Erythroblast (primary cell): ENCODE measurements at regions not wholly inside any gene's neighbourhood (a gene's known extent, or its start where the extent isn't known, plus 50 kb on each side); places are given as distances from the start of the nearest gene placed in this dataset.

Source experiments
- DNase-seq, 2 experiments: peaks; one replicate each; lab custom pipeline; 2025; lab: John Stamatoyannopoulos, UW
- GATA1 ChIP-seq: IDR thresholded peaks from 2 replicates; pipeline ENCODE4 v1.6.1; 2011; ENCODE audit warnings: low read depth, mild to moderate bottlenecking, control low read depth, low read length, moderate library complexity
- POLR2A ChIP-seq: IDR thresholded peaks from 2 replicates; pipeline ENCODE4 v1.6.1; 2011; ENCODE audit warnings: mild to moderate bottlenecking, low read length

GRCh38 chr12:111310076-111310870 lies 58.6 kb downstream of the PHETA1 start:
- no peak for TF ChIP-seq POLR2A
- no peak for DNase-seq

- TF ChIP-seq GATA1 = no peak
- DNase-seq = no peak
These were observed 59.3 kb downstream of the PHETA1 start for GRCh38 chr12:111309584-111309983.

- TF ChIP-seq POLR2A (no peak), GATA1 (no peak)
- DNase-seq = no peak
These were observed 60.4 kb downstream of the PHETA1 start for GRCh38 chr12:111308473-111308872.

- TF ChIP-seq POLR2A (no peak), GATA1 (no peak)
- peak; percentile 67 to 70 for DNase-seq
These were observed 64.2 kb downstream of the PHETA1 start for GRCh38 chr12:111304642-111305071.

GRCh38 chr12:111303531-111303930 lies 65.4 kb downstream of the PHETA1 start:
- DNase-seq = no peak
- no peak for TF ChIP-seq POLR2A
- TF ChIP-seq GATA1 = no peak

- no peak for TF ChIP-seq GATA1
- TF ChIP-seq POLR2A = no peak
- DNase-seq = peak; percentile 44 to 57
These were observed 70.1 kb downstream of the PHETA1 start for GRCh38 chr12:111298582-111299436.

- no peak for TF ChIP-seq POLR2A
- no peak for TF ChIP-seq GATA1
- DNase-seq = no peak
These were observed 71.0 kb downstream of the PHETA1 start for GRCh38 chr12:111297703-111298426.

- no peak for TF ChIP-seq POLR2A
- DNase-seq = no peak
These were observed 71.9 kb downstream of the PHETA1 start for GRCh38 chr12:111296906-111297463.

- TF ChIP-seq GATA1 (no peak), POLR2A (no peak)
- DNase-seq = no peak
These were observed 73.7 kb downstream of the PHETA1 start for GRCh38 chr12:111295176-111295575.

GRCh38 chr12:111293266-111294009 lies 75.5 kb downstream of the PHETA1 start:
- DNase-seq = no peak
- TF ChIP-seq POLR2A (no peak), GATA1 (no peak)

- TF ChIP-seq POLR2A (no peak), GATA1 (no peak)
- DNase-seq = no peak
These were observed 77.5 kb downstream of the PHETA1 start for GRCh38 chr12:111291357-111291756.

GRCh38 chr12:111288771-111289170 lies 80.1 kb downstream of the PHETA1 start:
- DNase-seq = no peak
- TF ChIP-seq POLR2A (no peak), GATA1 (no peak)

GRCh38 chr12:111287125-111287900 lies 81.6 kb downstream of the PHETA1 start:
- TF ChIP-seq POLR2A (no peak), GATA1 (no peak)
- no peak for DNase-seq
